ENCODE measurements at regions not wholly inside any gene's neighbourhood (a gene's known extent, or its start where the extent isn't known, plus 50 kb on each side); places are given as distances from the start of the nearest gene placed in this dataset.

DNA sequence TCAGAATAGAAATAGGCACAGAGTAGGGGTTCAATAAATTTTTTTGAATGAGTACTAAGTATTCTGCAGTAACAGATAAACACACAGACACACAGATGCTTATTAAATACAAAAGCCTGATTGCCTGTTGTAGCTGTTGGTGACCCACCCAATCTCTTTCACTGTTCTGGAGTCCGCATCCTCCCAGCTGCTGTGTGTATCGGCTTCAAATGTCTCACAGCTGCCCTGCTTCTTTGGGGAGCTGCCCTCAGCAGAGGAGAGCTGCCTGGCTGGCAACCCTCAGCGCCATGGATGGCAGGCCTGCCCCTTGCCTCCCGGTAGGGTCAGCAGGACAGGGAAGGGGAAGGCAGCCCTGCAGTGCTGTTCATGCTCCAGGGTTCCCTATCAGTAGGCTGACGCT lies 50.5 kb upstream of the PRNP start:
- DNase-seq (no peak), ATAC-seq (replicated peaks in 1 of 4) (no peak)
- no peaks in the 10 kb centered on the region for H3K9me3 ChIP-seq
- WGBS (ENCODE audit: insufficient coverage): 94% methylated on average over 5 of the region's 5 CpGs
- H3K36me3 ChIP-seq (ENCODE audit: control insufficient read depth in 2 of 2, extremely low read depth in 1 of 2, insufficient read depth in 1 of 2, low read length in 1 of 2): no peaks in the 10 kb centered on the region
- H3K4me1 Mint-ChIP-seq: no peaks in the 10 kb centered on the region
- ChIA-PET CTCF (no interaction called here), POLR2A (no interaction called here)
- H3K27me3 Mint-ChIP-seq: peaks cover 5 to 11% of the 10 kb centered on the region in 2 donors
- no peak overlapping the region for H3K4me3 ChIP-seq (ENCODE audit: control insufficient read depth in 1 of 2, extremely low read depth in 1 of 2, low read length in 1 of 2)
- H3K27ac Mint-ChIP-seq: no peak overlapping the region
- H3K27me3 ChIP-seq (replicated peaks in 1 of 2; ENCODE audit: control insufficient read depth in 2 of 2, extremely low read depth in 1 of 2, insufficient read depth in 2 of 2, low read length in 1 of 2): peaks cover 0 to 8% of the 10 kb centered on the region in 2 experiments
- H3K4me3 Mint-ChIP-seq: no peak overlapping the region
- H3K9me3 Mint-ChIP-seq: no peaks in the 10 kb centered on the region
- H3K4me1 ChIP-seq (ENCODE audit: control insufficient read depth in 1 of 2, extremely low read depth in 1 of 2, insufficient read depth in 2 of 2, low read length in 2 of 2): no peaks in the 10 kb centered on the region
- H3K27ac ChIP-seq (ENCODE audit: low read length): no peak overlapping the region
- no peaks in the 10 kb centered on the region for H3K36me3 Mint-ChIP-seq

DNA sequence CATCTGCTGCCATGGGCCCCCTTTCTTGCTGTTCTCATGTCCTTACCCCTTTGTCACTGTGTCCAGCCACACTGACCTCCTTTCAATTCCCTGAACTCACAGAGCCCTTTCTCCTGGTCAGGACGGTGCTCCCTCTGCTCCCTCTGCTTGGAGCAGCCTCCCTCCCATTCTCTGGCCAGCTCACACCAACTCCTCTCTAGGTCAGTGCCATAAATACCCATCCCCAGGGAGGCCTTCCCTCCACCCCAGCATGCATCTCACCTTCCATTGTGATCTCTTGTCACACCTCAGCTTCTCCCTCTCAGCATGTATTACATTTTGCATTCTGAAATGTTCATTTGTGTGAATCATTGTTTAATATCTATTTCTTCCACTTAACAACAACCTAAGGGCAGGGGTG lies 50.9 kb upstream of the PRNP start:
- no peaks in the 10 kb centered on the region for H3K4me1 ChIP-seq (ENCODE audit: control insufficient read depth in 1 of 2, extremely low read depth in 1 of 2, insufficient read depth in 2 of 2, low read length in 2 of 2)
- peaks cover 5 to 11% of the 10 kb centered on the region in 2 donors for H3K27me3 Mint-ChIP-seq
- POLR2A ChIA-PET: no interaction called here
- no peaks in the 10 kb centered on the region for H3K36me3 Mint-ChIP-seq
- no peak overlapping the region for H3K27ac ChIP-seq (ENCODE audit: low read length)
- ATAC-seq (replicated peaks in 1 of 4): no peak
- H3K36me3 ChIP-seq (ENCODE audit: control insufficient read depth in 2 of 2, extremely low read depth in 1 of 2, insufficient read depth in 1 of 2, low read length in 1 of 2): no peaks in the 10 kb centered on the region
- H3K4me3 Mint-ChIP-seq: no peak overlapping the region
- peaks cover 0 to 8% of the 10 kb centered on the region in 2 experiments for H3K27me3 ChIP-seq (replicated peaks in 1 of 2; ENCODE audit: control insufficient read depth in 2 of 2, extremely low read depth in 1 of 2, insufficient read depth in 2 of 2, low read length in 1 of 2)
- no peaks in the 10 kb centered on the region for H3K9me3 ChIP-seq
- WGBS (ENCODE audit: insufficient coverage): 71% methylated on average over 1 of the region's 1 CpG
- DNase-seq: no peak
- H3K4me3 ChIP-seq (ENCODE audit: control insufficient read depth in 1 of 2, extremely low read depth in 1 of 2, low read length in 1 of 2): no peak overlapping the region
- no peaks in the 10 kb centered on the region for H3K9me3 Mint-ChIP-seq
- CTCF ChIA-PET: no interaction called here
- H3K27ac Mint-ChIP-seq: no peak overlapping the region
- no peaks in the 10 kb centered on the region for H3K4me1 Mint-ChIP-seq

DNA sequence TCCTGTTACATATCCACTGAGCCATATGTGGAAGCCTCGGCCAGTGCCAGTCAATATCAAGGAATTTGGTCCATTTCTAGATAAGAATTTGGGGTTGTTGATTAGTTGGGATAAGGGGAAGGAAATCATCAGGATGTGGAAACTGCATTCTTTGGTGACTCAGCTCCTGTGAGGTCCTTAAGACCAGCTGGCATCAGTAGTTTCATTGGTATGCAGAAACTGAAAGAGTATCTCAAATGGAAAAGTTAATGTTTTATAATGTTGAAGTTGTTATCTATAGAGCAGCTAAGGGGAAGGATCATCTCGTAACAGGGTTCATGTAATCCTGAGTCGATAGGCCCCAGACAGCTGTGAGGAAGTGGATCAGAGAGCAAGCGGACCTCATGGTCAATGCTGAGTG lies 52.5 kb upstream of the PRNP start:
- Mint-ChIP-seq H3K27ac (no peak overlapping the region), H3K4me1 (no peaks in the 10 kb centered on the region), H3K4me3 (no peak overlapping the region), H3K36me3 (no peaks in the 10 kb centered on the region), H3K27me3 (peaks cover 5 to 11% of the 10 kb centered on the region in 2 donors), H3K9me3 (no peaks in the 10 kb centered on the region)
- Histone ChIP-seq H3K27ac (ENCODE audit: low read length) (no peak overlapping the region), H3K9me3 (no peaks in the 10 kb centered on the region), H3K27me3 (replicated peaks in 1 of 2; ENCODE audit: control insufficient read depth in 2 of 2, extremely low read depth in 1 of 2, insufficient read depth in 2 of 2, low read length in 1 of 2) (peaks cover 0 to 8% of the 10 kb centered on the region in 2 experiments), H3K4me1 (ENCODE audit: control insufficient read depth in 1 of 2, extremely low read depth in 1 of 2, insufficient read depth in 2 of 2, low read length in 2 of 2) (no peaks in the 10 kb centered on the region), H3K4me3 (ENCODE audit: control insufficient read depth in 1 of 2, extremely low read depth in 1 of 2, low read length in 1 of 2) (no peak overlapping the region), H3K36me3 (ENCODE audit: control insufficient read depth in 2 of 2, extremely low read depth in 1 of 2, insufficient read depth in 1 of 2, low read length in 1 of 2) (no peaks in the 10 kb centered on the region)
- DNase-seq: no peak
- 80% methylated on average over 1 of the region's 4 CpGs for WGBS (ENCODE audit: insufficient coverage)
- ChIA-PET POLR2A (interaction anchor here in 1 of 2 donors (0.9 kb wide), 1 partner anchor 42 kb away, joined by 4 read pairs; no protein-coding TSS in a partner anchor), CTCF (no interaction called here)
- no peak for ATAC-seq (replicated peaks in 1 of 4)

DNA sequence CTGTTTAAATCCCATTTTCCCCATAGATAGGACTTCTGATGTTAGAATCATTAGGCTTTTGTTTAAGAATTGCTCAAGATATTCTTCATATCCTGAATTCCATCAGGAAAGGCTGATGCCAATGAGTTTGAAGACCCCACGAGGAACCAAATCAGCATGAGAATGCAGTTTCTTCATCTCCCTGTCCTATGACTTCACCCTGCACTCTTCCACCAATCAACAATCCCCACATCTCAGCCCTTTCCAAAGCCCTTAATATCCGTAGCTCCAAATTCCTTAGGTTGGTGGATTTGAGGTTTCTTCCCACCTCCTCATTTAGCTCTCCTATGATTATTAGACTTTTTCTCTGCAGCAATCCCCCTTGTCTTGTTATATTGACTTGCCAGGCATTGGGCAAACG lies 52.9 kb upstream of the PRNP start:
- Histone ChIP-seq H3K4me3 (ENCODE audit: control insufficient read depth in 1 of 2, extremely low read depth in 1 of 2, low read length in 1 of 2) (no peak overlapping the region), H3K27ac (ENCODE audit: low read length) (no peak overlapping the region), H3K27me3 (replicated peaks in 1 of 2; ENCODE audit: control insufficient read depth in 2 of 2, extremely low read depth in 1 of 2, insufficient read depth in 2 of 2, low read length in 1 of 2) (peaks cover 0 to 8% of the 10 kb centered on the region in 2 experiments), H3K36me3 (ENCODE audit: control insufficient read depth in 2 of 2, extremely low read depth in 1 of 2, insufficient read depth in 1 of 2, low read length in 1 of 2) (no peaks in the 10 kb centered on the region), H3K4me1 (ENCODE audit: control insufficient read depth in 1 of 2, extremely low read depth in 1 of 2, insufficient read depth in 2 of 2, low read length in 2 of 2) (no peaks in the 10 kb centered on the region), H3K9me3 (no peaks in the 10 kb centered on the region)
- no peaks in the 10 kb centered on the region for H3K9me3 Mint-ChIP-seq
- ATAC-seq (replicated peaks in 1 of 4) (no peak), DNase-seq (no peak)
- H3K4me3 Mint-ChIP-seq: no peak overlapping the region
- H3K27me3 Mint-ChIP-seq: peaks cover 5 to 11% of the 10 kb centered on the region in 2 donors
- H3K27ac Mint-ChIP-seq: no peak overlapping the region
- no peaks in the 10 kb centered on the region for H3K4me1 Mint-ChIP-seq
- 60% methylated on average over 1 of the region's 3 CpGs for WGBS (ENCODE audit: insufficient coverage)
- POLR2A ChIA-PET: interaction anchor here in 1 of 2 donors (0.9 kb wide), 1 partner anchor 42 kb away, joined by 4 read pairs; no protein-coding TSS in a partner anchor
- H3K36me3 Mint-ChIP-seq: no peaks in the 10 kb centered on the region
- CTCF ChIA-PET: no interaction called here

DNA sequence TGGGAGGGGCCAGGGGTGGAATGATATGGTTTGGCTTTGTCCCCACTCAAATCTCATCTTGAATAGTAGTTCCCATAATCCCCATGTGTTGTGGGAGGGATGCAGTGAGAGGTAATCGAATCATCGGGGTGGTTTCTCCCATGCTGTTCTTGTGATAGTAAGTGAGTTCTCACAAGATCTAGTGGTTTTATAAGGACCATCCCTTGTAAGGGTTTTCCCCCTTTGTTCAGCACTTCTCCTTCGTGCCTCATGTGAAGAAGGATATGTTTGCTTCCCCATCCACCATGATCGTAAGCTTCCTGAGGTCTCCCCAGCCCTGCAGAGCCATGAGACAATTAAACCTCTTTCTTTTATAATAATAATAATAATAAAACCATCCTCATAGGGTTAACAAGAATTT lies 53.4 kb upstream of the PRNP start:
- Histone ChIP-seq H3K9me3 (no peaks in the 10 kb centered on the region), H3K4me3 (ENCODE audit: control insufficient read depth in 1 of 2, extremely low read depth in 1 of 2, low read length in 1 of 2) (no peak overlapping the region), H3K36me3 (ENCODE audit: control insufficient read depth in 2 of 2, extremely low read depth in 1 of 2, insufficient read depth in 1 of 2, low read length in 1 of 2) (no peaks in the 10 kb centered on the region), H3K4me1 (ENCODE audit: control insufficient read depth in 1 of 2, extremely low read depth in 1 of 2, insufficient read depth in 2 of 2, low read length in 2 of 2) (no peaks in the 10 kb centered on the region), H3K27ac (ENCODE audit: low read length) (no peak overlapping the region), H3K27me3 (replicated peaks in 1 of 2; ENCODE audit: control insufficient read depth in 2 of 2, extremely low read depth in 1 of 2, insufficient read depth in 2 of 2, low read length in 1 of 2) (peaks cover 0 to 8% of the 10 kb centered on the region in 2 experiments)
- H3K27ac Mint-ChIP-seq: no peak overlapping the region
- no peak overlapping the region for H3K4me3 Mint-ChIP-seq
- ChIA-PET CTCF (no interaction called here), POLR2A (no interaction called here)
- H3K4me1 Mint-ChIP-seq: no peaks in the 10 kb centered on the region
- ATAC-seq (replicated peaks in 1 of 4): no peak
- DNase-seq: no peak
- WGBS (ENCODE audit: insufficient coverage): no CpG with 5 or more reads among the region's 4 CpGs
- no peaks in the 10 kb centered on the region for H3K9me3 Mint-ChIP-seq
- H3K27me3 Mint-ChIP-seq: peaks cover 5 to 11% of the 10 kb centered on the region in 2 donors
- no peaks in the 10 kb centered on the region for H3K36me3 Mint-ChIP-seq

DNA sequence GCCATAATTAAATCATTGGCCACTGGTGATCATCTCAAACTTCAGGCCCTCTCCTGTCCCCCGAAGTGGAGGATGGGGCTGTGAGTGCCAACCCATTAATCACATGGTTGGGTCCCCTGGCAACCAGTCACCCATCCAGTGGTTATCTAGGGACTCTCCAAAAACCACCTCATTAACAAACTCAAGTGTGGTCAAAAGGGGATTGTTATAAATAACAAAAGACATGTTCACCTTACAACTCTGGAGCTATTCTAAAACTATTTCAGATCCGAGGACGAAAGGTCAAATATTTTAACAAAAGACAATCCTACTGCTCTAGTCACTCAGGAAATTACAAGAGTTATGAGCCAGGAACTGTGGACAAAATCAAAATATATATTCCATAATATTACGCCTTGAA lies 60.0 kb upstream of the PRNP start:
- H3K4me1 Mint-ChIP-seq: no peaks in the 10 kb centered on the region
- POLR2A ChIA-PET: no interaction called here
- no peak overlapping the region for H3K27ac Mint-ChIP-seq
- peaks cover 2 to 6% (median 5%) of the 10 kb centered on the region in 3 donors for H3K9me3 Mint-ChIP-seq
- 92% methylated on average over 2 of the region's 4 CpGs for WGBS (ENCODE audit: insufficient coverage)
- Histone ChIP-seq H3K4me3 (ENCODE audit: control insufficient read depth in 1 of 2, extremely low read depth in 1 of 2, low read length in 1 of 2) (no peak overlapping the region), H3K27me3 (replicated peaks in 1 of 2; ENCODE audit: control insufficient read depth in 2 of 2, extremely low read depth in 1 of 2, insufficient read depth in 2 of 2, low read length in 1 of 2) (peaks cover 0 to 10% of the 10 kb centered on the region in 2 experiments), H3K9me3 (no peaks in the 10 kb centered on the region), H3K27ac (ENCODE audit: low read length) (no peak overlapping the region), H3K4me1 (ENCODE audit: control insufficient read depth in 1 of 2, extremely low read depth in 1 of 2, insufficient read depth in 2 of 2, low read length in 2 of 2) (no peaks in the 10 kb centered on the region), H3K36me3 (ENCODE audit: control insufficient read depth in 2 of 2, extremely low read depth in 1 of 2, insufficient read depth in 1 of 2, low read length in 1 of 2) (no peaks in the 10 kb centered on the region)
- no peak overlapping the region for H3K4me3 Mint-ChIP-seq
- CTCF ChIA-PET: no interaction called here
- ATAC-seq (replicated peaks in 1 of 4): no peak
- peaks cover 19 to 25% of the 10 kb centered on the region in 2 donors for H3K27me3 Mint-ChIP-seq
- no peak for DNase-seq
- H3K36me3 Mint-ChIP-seq: peaks cover 4% of the 10 kb centered on the region

DNA sequence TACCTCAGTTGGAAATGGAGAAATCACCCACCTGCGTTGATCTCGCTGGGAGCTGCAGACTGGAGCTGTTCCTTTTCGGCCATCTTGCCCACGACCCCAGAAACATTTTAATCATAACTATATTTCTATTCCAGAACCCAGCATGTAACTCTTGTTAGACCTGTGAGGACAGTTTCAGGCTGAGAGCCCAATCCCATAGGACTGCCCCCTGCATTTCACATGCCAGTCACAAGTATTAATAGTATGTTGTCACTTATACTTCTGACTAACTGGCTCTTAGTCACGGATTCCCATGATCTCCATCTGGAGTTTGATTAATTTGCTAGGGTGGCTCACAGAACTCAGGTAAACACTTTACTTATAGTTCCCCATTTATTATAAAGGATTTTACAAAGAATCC lies 60.6 kb upstream of the PRNP start:
- ChIA-PET CTCF (interaction anchor here in 1 of 2 donors (0.5 kb wide), 1 partner anchor 41 kb away, joined by 3 read pairs; no protein-coding TSS in a partner anchor), POLR2A (no interaction called here)
- 80% methylated on average over 2 of the region's 5 CpGs for WGBS (ENCODE audit: insufficient coverage)
- H3K36me3 Mint-ChIP-seq: peaks cover 4% of the 10 kb centered on the region
- H3K27me3 Mint-ChIP-seq: peaks cover 18 to 24% of the 10 kb centered on the region in 2 donors
- Histone ChIP-seq H3K4me3 (ENCODE audit: control insufficient read depth in 1 of 2, extremely low read depth in 1 of 2, low read length in 1 of 2) (no peak overlapping the region), H3K27ac (ENCODE audit: low read length) (no peak overlapping the region), H3K27me3 (replicated peaks in 1 of 2; ENCODE audit: control insufficient read depth in 2 of 2, extremely low read depth in 1 of 2, insufficient read depth in 2 of 2, low read length in 1 of 2) (peaks cover 0 to 10% of the 10 kb centered on the region in 2 experiments), H3K4me1 (ENCODE audit: control insufficient read depth in 1 of 2, extremely low read depth in 1 of 2, insufficient read depth in 2 of 2, low read length in 2 of 2) (no peaks in the 10 kb centered on the region), H3K36me3 (ENCODE audit: control insufficient read depth in 2 of 2, extremely low read depth in 1 of 2, insufficient read depth in 1 of 2, low read length in 1 of 2) (no peaks in the 10 kb centered on the region), H3K9me3 (no peaks in the 10 kb centered on the region)
- peaks cover 2 to 6% (median 5%) of the 10 kb centered on the region in 3 donors for H3K9me3 Mint-ChIP-seq
- no peak for DNase-seq
- no peaks in the 10 kb centered on the region for H3K4me1 Mint-ChIP-seq
- ATAC-seq (replicated peaks in 1 of 4): no peak
- H3K27ac Mint-ChIP-seq: no peak overlapping the region
- no peak overlapping the region for H3K4me3 Mint-ChIP-seq

All from T-cell (primary cell).